Left lung (tissue), 4 donors: ENCODE measurements at regions not wholly inside any gene's neighbourhood (a gene's known extent, or its start where the extent isn't known, plus 50 kb on each side); places are given as distances from the start of the nearest gene placed in this dataset.

ENCODE experiments used
- ATAC-seq: fragments of 200-7000 bp; cut with Tn5 transposase; one replicate; pipeline ENCODE4 v1.9.1; 2020; ENCODE audit warnings: moderate library complexity
- DNase-seq, 4 donors: peaks; one replicate each; pipeline ENCODE4 v3.0.0-alpha.2; 2013 to 2020
- H3K27ac ChIP-seq, 2 donors: fragments of 200-600 bp; sonication (generic) in 1 of 2; one replicate each; pipeline versions ENCODE4 v1.5.0 to v1.8.0; 2020 to 2021
- H3K27me3 ChIP-seq, 2 donors: fragments of 200-600 bp; sonication (generic) in 1 of 2; one replicate each; pipeline versions ENCODE4 v1.5.0 to v1.8.0; 2020 to 2021
- H3K36me3 ChIP-seq, 2 donors: fragments of 200-600 bp; sonication (generic) in 1 of 2; one replicate each; pipeline versions ENCODE4 v1.5.0 to v1.8.0; 2020 to 2021
- H3K4me1 ChIP-seq, 2 donors: fragments of 200-600 bp; one replicate each; pipeline ENCODE4 v1.8.0; 2021
- H3K4me3 ChIP-seq, 2 donors: fragments of 200-600 bp; sonication (generic) in 1 of 2; one replicate each; pipeline versions ENCODE4 v1.5.0 to v1.8.0; 2020 to 2021; ENCODE audit warnings: mild to moderate bottlenecking in 1 of 2
- H3K9me3 ChIP-seq, 2 donors: fragments of 200-600 bp; sonication (generic) in 1 of 2; one replicate each; pipeline versions ENCODE4 v1.5.0 to v1.8.0; 2020 to 2021
- CTCF ChIP-seq, 2 donors: fragments of 200-600 bp; sonication (generic) in 1 of 2; IDR thresholded peaks; one replicate each; pipeline versions ENCODE4 v1.5.0 to v1.8.0; 2021; ENCODE audit warnings: antibody characterized with exemption in 2 of 2
- intact Hi-C, 2 donors: fragments of 100-400 bp; cut with DNase I; formaldehyde crosslinking; loops; one replicate each; pipeline versions ENCODE4 v1.11.2 to v1.14.2; 2022
- donor health status: DM: no; HTN: yes; CAD: no.
- donor health status: DM: no; HTN: no; CAD: no.

- H3K27ac ChIP-seq: no peak overlapping the region
- H3K4me1 ChIP-seq: no peaks in the 10 kb centered on the region
- H3K36me3 ChIP-seq: no peaks in the 10 kb centered on the region
- TF ChIP-seq CTCF (IDR thresholded peaks at IDR 0.05): no peak
- no peak for ATAC-seq
- no peak overlapping the region for H3K4me3 ChIP-seq
- peaks cover 0 to 4% of the 10 kb centered on the region in 2 donors for H3K27me3 ChIP-seq
- intact Hi-C loops: no loop called here
- peaks cover 0 to 3% of the 10 kb centered on the region in 2 donors for H3K9me3 ChIP-seq
- no peak for DNase-seq
Measured at GRCh38 chr11:70842256-70842655, 410.1 kb downstream of the SHANK2 start.

GRCh38 chr11:70842701-70843100 is 409.7 kb downstream of the SHANK2 start:
- Histone ChIP-seq H3K27ac (no peak overlapping the region), H3K27me3 (peaks cover 0 to 4% of the 10 kb centered on the region in 2 donors), H3K4me1 (no peaks in the 10 kb centered on the region), H3K36me3 (no peaks in the 10 kb centered on the region), H3K9me3 (peaks cover 0 to 3% of the 10 kb centered on the region in 2 donors), H3K4me3 (no peak overlapping the region)
- intact Hi-C loops: no loop called here
- ATAC-seq (no peak), DNase-seq (no peak)
- no peak for TF ChIP-seq CTCF (IDR thresholded peaks at IDR 0.05)

GRCh38 chr11:70843906-70844305 is 408.5 kb downstream of the SHANK2 start:
- no peak overlapping the region for H3K4me3 ChIP-seq
- ATAC-seq: no peak
- no peak for DNase-seq
- no peaks in the 10 kb centered on the region for H3K9me3 ChIP-seq
- H3K4me1 ChIP-seq: no peaks in the 10 kb centered on the region
- TF ChIP-seq CTCF (IDR thresholded peaks at IDR 0.05): no peak
- H3K27ac ChIP-seq: no peak overlapping the region
- H3K36me3 ChIP-seq: no peaks in the 10 kb centered on the region
- intact Hi-C loops: no loop called here
- peaks cover 0 to 4% of the 10 kb centered on the region in 2 donors for H3K27me3 ChIP-seq

GRCh38 chr11:70844387-70844786 is 408.0 kb downstream of the SHANK2 start:
- Histone ChIP-seq H3K27ac (no peak overlapping the region), H3K36me3 (no peaks in the 10 kb centered on the region), H3K27me3 (peaks cover 0 to 4% of the 10 kb centered on the region in 2 donors), H3K4me3 (no peak overlapping the region), H3K9me3 (no peaks in the 10 kb centered on the region), H3K4me1 (no peaks in the 10 kb centered on the region)
- ATAC-seq: no peak
- TF ChIP-seq CTCF (IDR thresholded peaks at IDR 0.05): no peak
- intact Hi-C loops: no loop called here
- DNase-seq: no peak

GRCh38 chr11:70845591-70846041 is 406.8 kb downstream of the SHANK2 start:
- DNase-seq (no peak), ATAC-seq (no peak)
- no peak overlapping the region for H3K27ac ChIP-seq
- H3K9me3 ChIP-seq: peaks cover 0 to 2% of the 10 kb centered on the region in 2 donors
- H3K4me3 ChIP-seq: no peak overlapping the region
- no peaks in the 10 kb centered on the region for H3K4me1 ChIP-seq
- intact Hi-C loops: no loop called here
- TF ChIP-seq CTCF (IDR thresholded peaks at IDR 0.05): no peak
- H3K27me3 ChIP-seq: peaks cover 0 to 4% of the 10 kb centered on the region in 2 donors
- no peaks in the 10 kb centered on the region for H3K36me3 ChIP-seq
